Muscle layer of duodenum (tissue), 2 donors: ENCODE measurements at regions not wholly inside any gene's neighbourhood (a gene's known extent, or its start where the extent isn't known, plus 50 kb on each side); places are given as distances from the start of the nearest gene placed in this dataset.

ENCODE experiments used
- H3K27ac ChIP-seq: one replicate; pipeline ENCODE4 v1.7.0; 2013; ENCODE audit warnings: mild to moderate bottlenecking, low read length
- H3K27me3 ChIP-seq: one replicate; pipeline ENCODE4 v1.7.0; 2013; ENCODE audit warnings: low read depth, mild to moderate bottlenecking, control low read depth, low read length
- H3K36me3 ChIP-seq, 2 donors: one replicate each; pipeline ENCODE4 v1.7.0; 2013; ENCODE audit warnings: low read length in 2 of 2, control low read depth in 1 of 2, mild to moderate bottlenecking in 1 of 2; ENCODE audit not compliant: insufficient read depth in 2 of 2, control insufficient read depth in 1 of 2
- H3K4me1 ChIP-seq, 2 donors: one replicate each; pipeline ENCODE4 v1.7.0; 2013; ENCODE audit warnings: low read length in 2 of 2, mild to moderate bottlenecking in 2 of 2, control low read depth in 1 of 2, moderate library complexity in 1 of 2; ENCODE audit not compliant: insufficient read depth in 2 of 2, control insufficient read depth in 1 of 2
- H3K4me3 ChIP-seq, 2 donors: one replicate each; pipeline ENCODE4 v1.7.0; 2013; ENCODE audit warnings: low read length in 2 of 2, low read depth in 1 of 2, mild to moderate bottlenecking in 1 of 2
- H3K9me3 ChIP-seq, 2 donors: one replicate each; pipeline ENCODE4 v1.7.0; 2013; ENCODE audit warnings: low read length in 2 of 2, control low read depth in 1 of 2, mild to moderate bottlenecking in 1 of 2; ENCODE audit not compliant: control insufficient read depth in 1 of 2
- donor health status: healthy.

DNA sequence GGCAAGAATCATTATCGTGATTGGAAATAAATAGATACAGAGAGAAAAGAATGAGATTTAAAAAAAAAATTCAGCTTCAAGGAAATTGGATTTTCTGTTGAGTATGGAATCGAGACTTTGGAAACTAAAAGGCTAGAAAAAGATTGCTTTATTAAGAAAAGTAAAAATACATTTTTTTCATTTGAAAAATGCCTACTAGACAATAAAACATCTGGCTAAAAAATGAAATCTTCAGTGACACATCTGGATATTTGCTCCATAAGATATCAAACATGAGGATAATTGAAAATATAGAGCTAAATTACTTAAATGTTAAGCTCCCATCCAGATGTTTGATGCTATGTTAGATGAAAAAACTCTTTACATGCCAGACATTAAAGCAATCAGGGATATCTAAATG is 879.5 kb downstream of the TSN start:
- no peaks in the 10 kb centered on the region for H3K36me3 ChIP-seq
- H3K9me3 ChIP-seq, result no peaks in the 10 kb centered on the region
- H3K27ac ChIP-seq, result no peak overlapping the region
- no peaks in the 10 kb centered on the region for H3K27me3 ChIP-seq
- H3K4me1 ChIP-seq, result peaks cover 0 to 3% of the 10 kb centered on the region in 2 donors
- H3K4me3 ChIP-seq, result no peak overlapping the region

- no peaks in the 10 kb centered on the region for H3K36me3 ChIP-seq
- H3K27me3 ChIP-seq, result no peaks in the 10 kb centered on the region
- H3K4me1 ChIP-seq, result peaks cover 0 to 3% of the 10 kb centered on the region in 2 donors
- H3K4me3 ChIP-seq, result no peak overlapping the region
- no peak overlapping the region for H3K27ac ChIP-seq
- H3K9me3 ChIP-seq, result no peaks in the 10 kb centered on the region
These were observed 880.2 kb downstream of the TSN start for GRCh38 chr2:122635686-122636085.

DNA sequence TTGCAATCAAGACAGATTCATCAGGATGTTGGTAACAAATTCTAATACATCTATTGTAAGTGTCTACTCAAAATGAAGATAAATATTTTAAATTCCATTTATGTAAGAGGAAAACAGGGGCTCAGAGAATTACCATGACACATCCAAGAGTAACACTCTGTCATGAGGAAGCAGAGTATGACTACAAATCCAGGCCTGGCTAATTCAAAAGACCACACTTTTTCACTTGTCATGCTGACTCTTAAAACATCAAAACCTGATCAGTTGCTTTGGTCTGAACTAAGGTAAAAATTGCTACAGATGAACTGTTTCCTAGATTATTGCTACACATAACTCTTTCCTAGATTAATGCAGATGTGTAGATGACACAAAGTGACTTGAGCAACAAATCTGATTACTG is 880.6 kb downstream of the TSN start:
- no peak overlapping the region for H3K4me3 ChIP-seq
- H3K9me3 ChIP-seq, result no peaks in the 10 kb centered on the region
- H3K4me1 ChIP-seq, result peaks cover 0 to 3% of the 10 kb centered on the region in 2 donors
- H3K36me3 ChIP-seq, result no peaks in the 10 kb centered on the region
- no peak overlapping the region for H3K27ac ChIP-seq
- no peaks in the 10 kb centered on the region for H3K27me3 ChIP-seq

DNA sequence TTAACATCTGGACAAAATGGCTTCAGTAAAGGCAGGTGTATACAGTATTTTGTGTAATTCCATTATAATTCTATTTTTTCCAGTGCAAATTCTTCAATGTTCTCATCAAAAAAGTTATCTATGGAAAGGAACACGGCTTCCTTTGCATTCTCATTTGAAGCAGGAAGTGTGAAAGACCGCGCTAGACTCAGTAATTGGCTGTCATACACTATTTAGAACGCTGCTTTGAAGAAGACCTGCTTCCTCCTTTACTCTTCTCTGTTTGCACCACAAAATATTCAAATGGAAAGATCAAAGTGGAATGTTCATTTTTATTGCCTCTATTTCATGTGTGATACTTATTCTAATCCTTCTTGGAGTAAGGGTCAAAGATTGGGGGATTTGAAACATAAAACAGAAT is 883.7 kb downstream of the TSN start:
- Histone ChIP-seq H3K4me3 (no peak overlapping the region), H3K27ac (no peak overlapping the region), H3K27me3 (no peaks in the 10 kb centered on the region), H3K4me1 (peaks cover 0 to 3% of the 10 kb centered on the region in 2 donors), H3K9me3 (no peaks in the 10 kb centered on the region), H3K36me3 (no peaks in the 10 kb centered on the region)

- Histone ChIP-seq H3K36me3 (no peaks in the 10 kb centered on the region), H3K27ac (no peak overlapping the region), H3K4me3 (no peak overlapping the region), H3K4me1 (peaks cover 0 to 1% of the 10 kb centered on the region in 2 donors), H3K27me3 (no peaks in the 10 kb centered on the region), H3K9me3 (no peaks in the 10 kb centered on the region)
These were observed 884.3 kb downstream of the TSN start for GRCh38 chr2:122639711-122640110.

DNA sequence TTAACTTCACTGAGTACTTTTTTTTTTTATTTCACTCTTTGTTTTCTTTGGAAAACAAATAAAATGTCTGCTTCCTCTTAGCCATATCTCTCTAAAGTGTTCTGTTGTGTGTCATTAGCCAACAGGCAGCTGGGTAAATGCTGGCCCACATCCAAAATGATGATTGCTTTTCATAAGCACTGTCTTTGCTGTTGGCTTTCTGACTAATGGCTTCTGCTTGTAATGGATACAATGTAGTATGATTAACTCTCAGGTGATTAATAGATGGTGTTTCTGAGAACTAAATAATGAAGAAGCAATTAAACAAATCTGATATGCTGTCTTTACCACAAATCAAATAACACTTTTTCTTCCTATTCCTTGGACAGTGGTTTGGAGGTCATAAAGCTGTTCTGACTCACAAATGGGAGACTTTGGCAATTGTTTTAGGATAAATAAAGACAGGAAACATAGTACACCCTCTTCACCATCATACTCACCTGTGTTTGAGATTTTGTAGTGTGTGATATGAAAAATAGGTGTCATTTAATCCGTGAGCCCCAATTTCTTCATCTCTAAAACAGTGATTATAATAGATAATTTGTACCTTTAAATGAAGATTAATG is 888.4 kb downstream of the TSN start:
- H3K4me3 ChIP-seq, result no peak overlapping the region
- H3K27ac ChIP-seq, result no peak overlapping the region
- no peaks in the 10 kb centered on the region for H3K4me1 ChIP-seq
- H3K36me3 ChIP-seq, result no peaks in the 10 kb centered on the region
- no peaks in the 10 kb centered on the region for H3K27me3 ChIP-seq
- H3K9me3 ChIP-seq, result no peaks in the 10 kb centered on the region

- H3K4me1 ChIP-seq, result no peaks in the 10 kb centered on the region
- H3K27me3 ChIP-seq, result no peaks in the 10 kb centered on the region
- no peak overlapping the region for H3K27ac ChIP-seq
- no peak overlapping the region for H3K4me3 ChIP-seq
- H3K36me3 ChIP-seq, result no peaks in the 10 kb centered on the region
- no peaks in the 10 kb centered on the region for H3K9me3 ChIP-seq
These were observed 895.8 kb downstream of the TSN start for GRCh38 chr2:122651236-122651635.

DNA sequence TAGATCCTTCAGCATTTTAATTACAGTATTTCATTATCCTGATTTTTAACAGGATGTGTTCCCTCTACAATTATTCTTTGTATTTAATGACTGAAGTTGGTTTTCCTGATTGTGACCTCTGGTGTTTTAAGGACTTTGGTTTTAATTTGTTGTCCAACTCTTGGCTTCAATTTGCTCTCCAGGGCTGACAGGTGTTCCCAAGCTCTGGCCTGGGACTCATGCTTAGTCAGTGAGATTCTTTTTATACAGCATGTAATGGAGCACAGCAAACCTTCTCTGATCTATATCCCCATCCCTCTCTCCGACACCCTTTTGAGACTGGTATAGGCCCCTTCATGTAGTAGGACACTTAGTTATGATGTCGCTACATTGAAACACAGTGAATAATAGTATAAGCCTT is 896.3 kb downstream of the TSN start:
- Histone ChIP-seq H3K27ac (no peak overlapping the region), H3K9me3 (no peaks in the 10 kb centered on the region), H3K4me1 (no peaks in the 10 kb centered on the region), H3K4me3 (no peak overlapping the region), H3K27me3 (no peaks in the 10 kb centered on the region), H3K36me3 (no peaks in the 10 kb centered on the region)

DNA sequence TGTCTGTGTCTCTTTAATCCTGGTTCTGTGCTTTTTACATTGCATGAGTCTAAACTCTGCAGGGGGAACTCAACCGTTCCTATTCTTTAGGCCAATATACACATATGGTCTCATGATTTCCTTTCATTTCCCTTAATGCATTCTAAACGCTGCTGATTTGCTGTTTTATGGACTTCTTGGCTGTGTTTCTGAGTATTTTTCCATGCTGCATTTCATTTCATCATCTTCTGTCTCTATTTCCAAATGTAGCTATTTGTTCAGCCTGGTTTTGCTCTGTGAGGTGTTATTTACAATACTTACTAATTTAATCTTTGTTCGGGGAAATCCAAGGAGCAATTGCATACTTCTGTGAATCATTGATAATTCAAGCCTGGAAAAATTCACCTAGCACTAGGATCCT is 897.2 kb downstream of the TSN start:
- no peaks in the 10 kb centered on the region for H3K36me3 ChIP-seq
- no peak overlapping the region for H3K27ac ChIP-seq
- no peaks in the 10 kb centered on the region for H3K4me1 ChIP-seq
- no peak overlapping the region for H3K4me3 ChIP-seq
- H3K9me3 ChIP-seq, result no peaks in the 10 kb centered on the region
- H3K27me3 ChIP-seq, result no peaks in the 10 kb centered on the region

GRCh38 chr2:122656403-122656802 is 901.0 kb downstream of the TSN start:
- H3K36me3 ChIP-seq, result no peaks in the 10 kb centered on the region
- H3K27me3 ChIP-seq, result no peaks in the 10 kb centered on the region
- H3K27ac ChIP-seq, result no peak overlapping the region
- no peaks in the 10 kb centered on the region for H3K4me1 ChIP-seq
- no peaks in the 10 kb centered on the region for H3K9me3 ChIP-seq
- no peak overlapping the region for H3K4me3 ChIP-seq

- Histone ChIP-seq H3K36me3 (no peaks in the 10 kb centered on the region), H3K4me1 (no peaks in the 10 kb centered on the region), H3K27me3 (no peaks in the 10 kb centered on the region), H3K27ac (no peak overlapping the region), H3K9me3 (no peaks in the 10 kb centered on the region), H3K4me3 (no peak overlapping the region)
These were observed 905.6 kb downstream of the TSN start for GRCh38 chr2:122660786-122661634.

- Histone ChIP-seq H3K27me3 (no peaks in the 10 kb centered on the region), H3K9me3 (no peaks in the 10 kb centered on the region), H3K27ac (no peak overlapping the region), H3K4me3 (no peak overlapping the region), H3K36me3 (no peaks in the 10 kb centered on the region), H3K4me1 (no peaks in the 10 kb centered on the region)
These were observed 908.2 kb downstream of the TSN start for GRCh38 chr2:122663620-122664019.
